OCI-LY3 (cell line): ENCODE measurements at regions not wholly inside any gene's neighbourhood (a gene's known extent, or its start where the extent isn't known, plus 50 kb on each side); places are given as distances from the start of the nearest gene placed in this dataset.

ENCODE experiments used
- CTCF ChIP-seq: fragments of 200-600, 300-600 bp; sonication (generic); IDR thresholded peaks from 2 replicates; pipeline ENCODE4 v1.5.1; 2014; ENCODE audit warnings: antibody characterized with exemption, low read length, low read depth
- EZH2phosphoT487 ChIP-seq: fragments of 200-600 bp; shearing (Covaris generic); IDR thresholded peaks from 2 replicates; pipeline ENCODE4 v1.6.1; 2018; ENCODE audit warnings: antibody characterized with exemption, mixed run types, low read depth

- TF ChIP-seq CTCF (no peak), EZH2phosphoT487 (no peak)
Observed at GRCh38 chr1:38534473-38534823, 325.1 kb downstream of the RRAGC start.
